Neural cell (in vitro differentiated cells): ENCODE measurements at regions not wholly inside any gene's neighbourhood (a gene's known extent, or its start where the extent isn't known, plus 50 kb on each side); places are given as distances from the start of the nearest gene placed in this dataset.

Experiments
- H2AFZ ChIP-seq: fragments of 200-600, 300-800 bp; sonication (generic), shearing (Covaris generic); 2 replicates; pipeline ENCODE4 v1.6.0; 2014; ENCODE audit warnings: low read depth, mild to moderate bottlenecking, antibody characterized with exemption, low read length, moderate library complexity
- H3F3A ChIP-seq: fragments of 200-600 bp; shearing (Covaris generic); 2 replicates; pipeline ENCODE4 v1.6.1; 2016; ENCODE audit warnings: mild to moderate bottlenecking, moderate library complexity, mixed read lengths, antibody characterized with exemption, low read length; ENCODE audit not compliant: insufficient read depth, poor library complexity, severe bottlenecking
- H3K27ac ChIP-seq: fragments of 200-600, 300-800 bp; sonication (generic), shearing (Covaris generic); 2 replicates; pipeline ENCODE4 v1.5.1; 2014; ENCODE audit warnings: mild to moderate bottlenecking, low read length, moderate library complexity
- H3K27me3 ChIP-seq: fragments of 300-800, 200-600 bp; sonication (generic), shearing (Covaris generic); 2 replicates; pipeline ENCODE4 v1.6.0; 2014; ENCODE audit warnings: mild to moderate bottlenecking, low read depth, low read length, moderate library complexity; ENCODE audit not compliant: insufficient read depth
- H3K36me3 ChIP-seq: fragments of 300-800, 200-600 bp; sonication (generic), shearing (Covaris generic); 2 replicates; pipeline ENCODE4 v1.5.1; 2014; ENCODE audit warnings: mild to moderate bottlenecking, antibody characterized with exemption, low read length, moderate library complexity; ENCODE audit not compliant: insufficient read depth
- H3K4me2 ChIP-seq: fragments of 300-800, 200-600 bp; sonication (generic), shearing (Covaris generic); 2 replicates; pipeline ENCODE4 v1.6.0; 2014; ENCODE audit warnings: mild to moderate bottlenecking, low read length
- H3K4me3 ChIP-seq: fragments of 300-800, 200-600 bp; sonication (generic), shearing (Covaris generic); 2 replicates; pipeline ENCODE4 v1.5.1; 2014; ENCODE audit warnings: mild to moderate bottlenecking, low read length, moderate library complexity
- H3K79me2 ChIP-seq: fragments of 200-600 bp; shearing (Covaris generic); replicated peaks from 2 replicates; pipeline ENCODE4 v1.6.0; 2014; ENCODE audit warnings: mild to moderate bottlenecking, low read length, moderate library complexity; ENCODE audit not compliant: insufficient read depth
- H3K9ac ChIP-seq: fragments of 300-800, 200-600 bp; sonication (generic), shearing (Covaris generic); 2 replicates; pipeline ENCODE4 v1.6.1; 2016; ENCODE audit warnings: mild to moderate bottlenecking, low read length, mixed read lengths
- H3K9me2 ChIP-seq: fragments of 200-600 bp; shearing (Covaris generic); 2 replicates; pipeline ENCODE4 v1.6.1; 2016; ENCODE audit warnings: mild to moderate bottlenecking, low read length, mixed read lengths; ENCODE audit not compliant: insufficient read depth
- H3K9me3 ChIP-seq: fragments of 200-600, 300-800 bp; sonication (generic), shearing (Covaris generic); 2 replicates; pipeline ENCODE4 v1.6.1; 2016; ENCODE audit warnings: mild to moderate bottlenecking, mixed run types, low read length, moderate library complexity, mixed read lengths
- H4K20me1 ChIP-seq: fragments of 200-600 bp; shearing (Covaris generic); 2 replicates; pipeline ENCODE4 v1.6.1; 2016; ENCODE audit warnings: mild to moderate bottlenecking, mixed run types; ENCODE audit not compliant: insufficient read depth
- EP300 ChIP-seq: fragments of 450-650 bp; conservative IDR thresholded peaks from 2 replicates; pipeline ENCODE4 v1.6.1; 2014; ENCODE audit warnings: antibody characterized with exemption, mild to moderate bottlenecking, moderate library complexity; ENCODE audit not compliant: poor library complexity, severe bottlenecking
- EZH2 ChIP-seq: fragments of 200-600, 300-800 bp; shearing (Covaris generic), sonication (generic); IDR thresholded peaks from 2 replicates; pipeline ENCODE4 v1.6.1; 2014; ENCODE audit warnings: antibody characterized with exemption, low read length, borderline replicate concordance, mild to moderate bottlenecking; ENCODE audit not compliant: insufficient read depth, poor library complexity, severe bottlenecking
- MXI1 ChIP-seq: fragments of 450-650 bp; conservative IDR thresholded peaks from 2 replicates; pipeline ENCODE4 v1.6.1; 2014; ENCODE audit warnings: antibody characterized with exemption, mild to moderate bottlenecking; ENCODE audit not compliant: poor library complexity, severe bottlenecking
- POLR2AphosphoS5 ChIP-seq: IDR thresholded peaks from 2 replicates; pipeline ENCODE4 v1.6.1; 2012
- RAD21 ChIP-seq: fragments of 450-650 bp; conservative IDR thresholded peaks from 2 replicates; pipeline ENCODE4 v1.6.1; 2014; ENCODE audit warnings: antibody characterized with exemption, mild to moderate bottlenecking, moderate library complexity
- REST ChIP-seq: IDR thresholded peaks from 2 replicates; pipeline ENCODE4 v1.6.1; 2012; ENCODE audit warnings: borderline replicate concordance
- SMC3 ChIP-seq: fragments of 450-650 bp; conservative IDR thresholded peaks from 2 replicates; pipeline ENCODE4 v1.6.1; 2014; ENCODE audit warnings: antibody characterized with exemption, mild to moderate bottlenecking, moderate library complexity; ENCODE audit not compliant: poor library complexity
- TAF1 ChIP-seq: IDR thresholded peaks from 2 replicates; pipeline ENCODE4 v1.6.1; 2012; ENCODE audit warnings: low read depth
- TF ChIP-seq, protein P1 (sequence below): fragments of 450-650 bp; IDR thresholded peaks from 2 replicates; pipeline ENCODE4 v1.5.1; 2014; ENCODE audit warnings: antibody characterized with exemption, mild to moderate bottlenecking, moderate library complexity; ENCODE audit not compliant: poor library complexity, severe bottlenecking

DNA sequence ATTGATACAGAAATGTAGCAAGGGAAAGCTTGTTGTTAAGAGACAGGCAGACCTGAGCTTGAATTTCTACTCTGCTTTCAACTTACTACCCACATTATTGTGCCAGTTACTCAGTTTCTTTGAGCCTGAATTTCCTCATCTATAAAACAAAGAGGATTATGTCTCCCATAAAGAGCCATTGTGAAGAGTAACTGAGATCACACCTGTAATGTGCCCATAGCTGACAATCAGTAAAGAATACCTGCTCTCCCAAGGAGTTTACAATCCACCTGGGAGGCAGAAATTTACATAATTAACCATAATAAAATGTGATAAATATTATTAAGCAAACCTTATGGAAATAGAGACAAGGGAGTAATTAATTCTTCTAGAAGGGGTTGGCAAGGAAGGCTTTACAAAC is 204.9 kb downstream of the EPM2A start:
- H3K9ac ChIP-seq: no peak overlapping the region
- H3K79me2 ChIP-seq: no peaks in the 10 kb centered on the region
- H2AFZ ChIP-seq: no peak overlapping the region
- no peaks in the 10 kb centered on the region for H3K36me3 ChIP-seq
- no peak overlapping the region for H3K27ac ChIP-seq
- no peaks in the 10 kb centered on the region for H3K9me2 ChIP-seq
- H3K9me3 ChIP-seq: peaks cover 2% of the 10 kb centered on the region
- TF ChIP-seq, protein P1, sequence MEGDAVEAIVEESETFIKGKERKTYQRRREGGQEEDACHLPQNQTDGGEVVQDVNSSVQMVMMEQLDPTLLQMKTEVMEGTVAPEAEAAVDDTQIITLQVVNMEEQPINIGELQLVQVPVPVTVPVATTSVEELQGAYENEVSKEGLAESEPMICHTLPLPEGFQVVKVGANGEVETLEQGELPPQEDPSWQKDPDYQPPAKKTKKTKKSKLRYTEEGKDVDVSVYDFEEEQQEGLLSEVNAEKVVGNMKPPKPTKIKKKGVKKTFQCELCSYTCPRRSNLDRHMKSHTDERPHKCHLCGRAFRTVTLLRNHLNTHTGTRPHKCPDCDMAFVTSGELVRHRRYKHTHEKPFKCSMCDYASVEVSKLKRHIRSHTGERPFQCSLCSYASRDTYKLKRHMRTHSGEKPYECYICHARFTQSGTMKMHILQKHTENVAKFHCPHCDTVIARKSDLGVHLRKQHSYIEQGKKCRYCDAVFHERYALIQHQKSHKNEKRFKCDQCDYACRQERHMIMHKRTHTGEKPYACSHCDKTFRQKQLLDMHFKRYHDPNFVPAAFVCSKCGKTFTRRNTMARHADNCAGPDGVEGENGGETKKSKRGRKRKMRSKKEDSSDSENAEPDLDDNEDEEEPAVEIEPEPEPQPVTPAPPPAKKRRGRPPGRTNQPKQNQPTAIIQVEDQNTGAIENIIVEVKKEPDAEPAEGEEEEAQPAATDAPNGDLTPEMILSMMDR: no peak
- TF ChIP-seq EP300: no peak
- TF ChIP-seq MXI1: no peak
- no peak for TF ChIP-seq TAF1
- no peak for TF ChIP-seq REST
- TF ChIP-seq POLR2AphosphoS5: no peak
- TF ChIP-seq SMC3: no peak
- no peak for TF ChIP-seq RAD21
- no peak for TF ChIP-seq EZH2
- no peaks in the 10 kb centered on the region for H3K27me3 ChIP-seq
- no peak overlapping the region for H3K4me2 ChIP-seq
- H3K4me3 ChIP-seq: no peak overlapping the region
- no peaks in the 10 kb centered on the region for H4K20me1 ChIP-seq
- no peaks in the 10 kb centered on the region for H3F3A ChIP-seq

GRCh38 chr6:145531032-145531431 is 204.3 kb downstream of the EPM2A start:
- no peaks in the 10 kb centered on the region for H4K20me1 ChIP-seq
- H3K27me3 ChIP-seq: no peaks in the 10 kb centered on the region
- H3K79me2 ChIP-seq: no peaks in the 10 kb centered on the region
- TF ChIP-seq SMC3 (no peak), EZH2 (no peak)
- H3K36me3 ChIP-seq: no peaks in the 10 kb centered on the region
- no peak overlapping the region for H2AFZ ChIP-seq
- H3K4me2 ChIP-seq: no peak overlapping the region
- H3K4me3 ChIP-seq: no peak overlapping the region
- H3F3A ChIP-seq: no peaks in the 10 kb centered on the region
- no peaks in the 10 kb centered on the region for H3K9me2 ChIP-seq
- no peak overlapping the region for H3K9ac ChIP-seq
- H3K9me3 ChIP-seq: no peaks in the 10 kb centered on the region
- H3K27ac ChIP-seq: no peak overlapping the region

DNA sequence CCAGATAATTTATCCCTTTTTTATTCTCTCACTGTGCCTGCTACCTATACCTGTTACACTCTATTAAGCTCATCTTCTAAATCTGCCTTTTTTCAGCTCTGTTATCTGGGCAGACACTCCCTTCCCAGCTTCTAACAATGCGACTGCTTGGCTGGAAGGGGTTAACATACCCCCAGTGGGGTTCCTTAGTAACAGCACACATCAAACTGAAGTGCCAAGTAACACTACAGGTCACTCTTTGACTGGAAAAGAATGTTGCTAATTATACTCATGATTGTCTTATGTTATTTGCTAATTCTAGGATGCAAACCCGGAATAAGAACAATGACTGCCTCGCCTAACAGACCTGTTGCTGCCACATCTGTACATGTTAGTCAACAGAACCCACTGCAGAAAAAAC is 203.5 kb downstream of the EPM2A start:
- no peaks in the 10 kb centered on the region for H3K27me3 ChIP-seq
- no peaks in the 10 kb centered on the region for H3K79me2 ChIP-seq
- no peaks in the 10 kb centered on the region for H3K36me3 ChIP-seq
- no peaks in the 10 kb centered on the region for H4K20me1 ChIP-seq
- no peaks in the 10 kb centered on the region for H3K9me2 ChIP-seq
- no peak overlapping the region for H3K4me3 ChIP-seq
- no peaks in the 10 kb centered on the region for H3F3A ChIP-seq
- no peak for TF ChIP-seq RAD21
- no peak for TF ChIP-seq POLR2AphosphoS5
- TF ChIP-seq, protein P1: no peak
- TF ChIP-seq REST: no peak
- no peak for TF ChIP-seq EP300
- TF ChIP-seq TAF1: no peak
- TF ChIP-seq SMC3: no peak
- no peak for TF ChIP-seq MXI1
- no peak overlapping the region for H2AFZ ChIP-seq
- no peak overlapping the region for H3K27ac ChIP-seq
- H3K9ac ChIP-seq: no peak overlapping the region
- no peaks in the 10 kb centered on the region for H3K9me3 ChIP-seq
- no peak overlapping the region for H3K4me2 ChIP-seq
